ENCODE measurements at regions not wholly inside any gene's neighbourhood (a gene's known extent, or its start where the extent isn't known, plus 50 kb on each side); places are given as distances from the start of the nearest gene placed in this dataset.
"Not testable (repeated sequence)": the region's sequence is repeated elsewhere in the genome, so short reads cannot be mapped to it uniquely, and the experiment has no call there.

DNA sequence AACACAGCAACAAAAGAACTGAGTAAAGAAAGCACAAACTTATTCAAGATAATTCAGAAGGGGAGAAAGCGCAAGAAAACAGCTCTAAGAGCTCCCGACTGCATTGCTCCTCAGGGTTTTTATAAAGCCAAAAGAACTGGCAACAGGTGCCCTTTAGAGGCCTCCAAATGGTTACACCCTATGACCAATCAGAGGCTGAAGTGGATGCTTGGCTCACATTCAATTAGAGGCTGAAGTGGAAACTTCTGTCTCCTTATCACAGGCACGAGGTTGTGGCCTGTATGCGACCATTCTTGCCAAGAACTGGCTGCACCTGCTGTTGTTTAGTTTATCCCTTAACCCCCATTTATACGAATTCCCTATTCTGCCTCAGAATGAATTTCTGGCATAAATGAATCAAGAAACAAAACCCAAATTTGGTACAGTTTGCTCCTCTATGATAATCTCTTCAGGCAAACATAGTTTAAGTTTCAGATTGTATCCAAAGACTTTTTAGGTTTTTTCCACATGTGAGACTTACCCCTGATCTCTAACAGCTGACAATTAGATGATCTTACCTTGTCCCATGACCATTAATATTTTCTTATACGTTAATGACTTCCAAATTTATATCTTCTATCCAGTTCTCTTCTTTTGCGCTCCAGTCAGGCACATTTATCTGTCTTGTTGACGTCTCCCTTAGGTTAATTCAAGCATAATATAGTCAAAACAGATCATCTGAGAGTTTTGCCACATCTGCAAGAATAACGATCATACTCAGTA, 504.8 kb downstream of the NXPH1 start:
- no peak for DNase-seq

DNA sequence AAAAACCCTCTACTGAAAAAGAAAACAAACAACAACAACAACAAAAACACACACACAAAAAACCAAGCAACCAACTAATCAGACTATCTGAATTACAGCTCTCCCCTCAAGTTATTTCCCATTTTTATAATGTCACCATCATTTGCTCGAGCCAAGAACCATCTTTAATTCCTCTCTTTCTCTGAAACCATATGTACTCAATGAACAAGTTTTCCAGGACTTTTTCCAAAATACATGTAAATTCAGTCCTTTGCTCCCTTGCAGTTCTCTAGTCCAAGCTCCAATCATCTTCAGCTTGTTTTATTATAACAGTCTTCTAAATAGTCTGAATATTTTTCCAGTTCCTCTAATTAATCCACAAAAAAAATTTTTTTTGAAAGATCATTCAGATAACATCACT, 506.0 kb downstream of the NXPH1 start:
- DNase-seq, result no peak

DNA sequence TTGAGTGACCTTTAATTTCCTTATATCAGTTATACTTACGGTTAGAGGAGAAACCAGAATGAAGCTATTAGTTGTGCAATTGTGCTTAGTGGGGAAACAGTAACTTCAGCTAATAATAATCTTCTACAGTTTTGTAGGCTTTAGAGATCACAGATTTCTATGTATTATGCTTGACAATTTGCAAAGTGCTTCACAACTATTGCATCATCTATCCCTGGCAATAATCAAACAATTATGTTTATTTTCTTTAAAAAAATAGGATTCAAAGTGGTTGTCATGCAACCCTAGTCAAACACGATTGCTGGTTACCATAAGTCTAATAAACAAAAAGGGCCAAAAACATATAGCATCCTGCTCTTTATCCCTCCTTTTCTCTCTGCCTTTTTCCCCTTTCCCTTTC, 530.3 kb downstream of the NXPH1 start:
- no peak for DNase-seq

DNA sequence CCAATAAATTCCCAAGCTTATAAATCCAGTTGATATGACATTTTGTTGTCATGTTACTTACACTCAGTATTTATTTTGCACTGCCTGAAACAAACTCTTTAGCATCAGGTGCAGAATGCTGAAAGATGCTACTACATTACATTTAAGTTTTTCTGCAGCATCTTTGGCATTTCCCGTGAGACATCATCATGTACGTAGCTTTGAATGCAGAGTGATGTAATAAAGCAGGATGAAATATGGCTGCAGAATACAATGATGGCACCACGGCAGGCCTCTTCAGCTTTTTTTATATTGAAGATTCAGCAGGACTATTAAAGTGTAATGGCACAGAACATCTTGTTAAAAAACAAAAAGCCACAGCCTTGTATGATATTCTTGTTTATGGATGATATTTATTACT, 531.8 kb downstream of the NXPH1 start:
- no peak for DNase-seq

DNA sequence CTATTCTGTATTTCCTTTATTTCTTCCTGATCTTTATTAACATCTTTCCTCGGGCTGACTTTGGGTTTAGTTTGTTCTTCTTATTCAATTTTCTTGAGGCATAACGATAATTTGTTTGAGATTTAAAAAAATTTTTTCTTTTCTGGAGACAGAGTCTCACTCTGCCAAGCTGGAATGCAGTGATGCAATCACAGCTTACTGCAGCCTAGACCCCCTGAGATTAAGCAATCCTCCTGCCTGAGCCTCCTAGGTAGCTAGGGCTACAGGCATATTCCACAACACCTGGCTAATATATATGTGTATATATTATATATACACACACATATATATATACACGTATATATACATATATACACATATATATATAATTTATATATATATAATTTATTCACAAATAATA, 540.2 kb downstream of the NXPH1 start:
- no peak for DNase-seq

DNA sequence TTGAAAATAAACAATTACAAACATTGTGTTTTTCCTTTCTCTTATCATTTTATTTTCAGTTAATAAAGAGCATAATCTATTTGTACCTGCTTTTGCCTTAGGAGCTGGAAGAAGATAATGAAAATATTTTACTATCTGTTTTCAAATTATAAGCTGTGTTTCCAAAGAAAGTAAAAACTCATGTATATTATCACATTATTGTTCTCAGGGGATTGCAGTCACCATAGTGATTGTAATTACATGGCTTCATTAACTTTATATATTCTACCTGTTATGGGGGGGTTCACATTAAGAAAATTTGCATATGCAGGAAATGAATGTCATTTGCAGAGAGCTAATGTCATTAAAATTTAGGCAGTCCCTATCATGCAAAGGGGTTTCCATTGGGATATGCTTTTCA, 542.3 kb downstream of the NXPH1 start:
- no peak for DNase-seq

DNA sequence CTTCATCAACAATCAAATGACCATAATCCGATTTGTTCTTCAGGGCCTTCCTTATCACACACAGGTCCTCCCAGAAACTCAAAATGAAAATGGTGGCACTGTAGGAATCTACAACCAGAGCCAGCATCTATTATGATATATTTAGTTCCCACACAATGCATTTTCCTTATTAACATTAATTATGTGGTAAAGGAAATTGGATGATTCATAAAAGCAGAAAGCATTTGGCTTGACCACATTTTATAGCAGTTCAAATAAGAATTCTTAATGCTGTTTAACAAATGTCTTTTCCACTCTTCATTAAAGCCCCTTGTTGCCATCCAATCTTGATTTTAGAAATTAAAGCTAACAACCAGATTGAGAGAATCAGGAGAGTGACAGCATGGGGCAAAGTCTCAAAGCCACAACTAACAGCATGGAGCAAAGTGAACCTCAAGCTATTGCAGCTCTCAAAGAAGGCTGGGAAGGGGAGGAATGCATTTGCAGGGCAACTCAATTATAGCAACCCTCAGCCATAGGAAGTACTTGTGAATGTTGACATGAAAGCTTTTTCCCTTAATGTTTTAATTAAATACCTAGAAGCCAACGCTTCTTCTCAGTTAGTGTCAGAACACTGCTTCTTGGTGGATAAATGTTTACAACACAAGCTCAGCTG, 549.1 kb downstream of the NXPH1 start:
- no peak for DNase-seq

DNA sequence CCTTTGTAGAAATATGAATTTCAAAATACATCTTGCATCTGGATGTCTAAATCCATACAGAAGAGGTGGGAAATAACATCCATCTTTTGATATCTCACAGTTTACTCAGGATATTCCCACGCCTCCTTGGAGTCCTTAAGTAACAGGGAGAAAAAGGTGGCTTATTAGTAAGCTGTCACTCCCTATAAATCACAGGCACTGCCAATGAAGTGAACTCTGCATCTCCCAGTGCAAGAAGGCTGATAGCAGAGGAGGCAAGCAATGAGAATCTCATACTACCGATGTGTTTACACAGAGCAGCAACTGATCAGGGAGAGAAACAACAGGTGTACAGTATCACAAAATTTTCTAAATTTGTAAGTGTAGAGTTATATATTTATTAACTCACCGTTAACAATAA, 551.8 kb downstream of the NXPH1 start:
- DNase-seq, result no peak

DNA sequence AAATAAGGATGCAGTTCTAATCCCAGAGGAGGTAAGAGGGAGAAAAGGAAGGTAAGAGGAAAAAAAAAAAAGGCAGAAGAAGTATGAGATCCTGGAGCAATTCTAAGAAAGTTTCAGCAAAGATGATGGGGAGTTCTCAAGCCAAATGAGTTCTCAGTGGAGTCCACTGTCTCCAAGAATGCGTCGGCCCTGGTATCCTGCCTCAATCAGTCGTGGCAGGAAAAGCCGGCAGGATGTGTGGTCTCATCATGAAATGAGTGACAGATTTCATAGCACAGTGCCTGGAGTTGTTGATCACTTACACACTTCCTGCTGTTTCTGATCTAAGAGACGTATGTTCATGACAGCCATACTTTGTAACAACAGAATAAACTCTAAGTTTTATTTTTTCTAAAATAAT, 554.9 kb downstream of the NXPH1 start:
- no peak for DNase-seq

DNA sequence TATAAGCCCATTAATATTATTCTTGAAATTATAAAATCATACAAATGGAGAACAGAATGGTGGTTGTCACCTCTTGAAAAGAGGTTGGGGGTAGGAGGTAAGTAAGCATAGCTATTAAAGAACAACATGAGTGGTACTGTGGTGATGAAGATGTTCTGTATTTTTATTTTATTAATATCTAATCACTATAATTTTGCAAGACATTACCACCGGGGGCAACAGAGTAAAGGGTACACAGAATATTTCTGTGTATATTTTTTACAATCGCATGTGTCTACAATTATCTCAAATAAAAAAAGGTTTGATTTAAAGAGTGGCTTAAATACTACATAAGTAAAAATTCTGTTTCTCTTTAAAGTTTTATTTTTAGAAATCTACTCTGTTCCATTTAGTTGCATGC, 557.8 kb downstream of the NXPH1 start:
- DNase-seq, result no peak

DNA sequence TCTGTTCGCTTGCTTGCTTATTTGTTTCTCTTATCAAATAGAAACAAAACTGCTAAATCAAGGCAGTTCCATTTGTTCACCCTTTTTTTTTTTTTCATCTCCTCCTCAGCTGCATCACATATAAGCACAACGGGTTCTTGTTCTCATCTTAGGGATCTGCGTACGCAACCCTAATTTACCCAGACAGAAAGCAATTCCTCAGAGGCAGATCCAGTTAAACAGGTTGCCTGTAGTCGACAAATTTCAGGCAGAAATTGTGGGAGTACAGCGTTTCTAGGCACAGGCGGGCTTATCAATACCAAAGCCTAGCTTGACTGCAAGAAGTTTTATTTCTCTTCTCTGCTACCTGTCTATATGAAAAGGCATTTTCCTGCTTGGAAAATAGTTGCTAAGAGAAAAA, 565.4 kb downstream of the NXPH1 start:
- no peak for DNase-seq

DNA sequence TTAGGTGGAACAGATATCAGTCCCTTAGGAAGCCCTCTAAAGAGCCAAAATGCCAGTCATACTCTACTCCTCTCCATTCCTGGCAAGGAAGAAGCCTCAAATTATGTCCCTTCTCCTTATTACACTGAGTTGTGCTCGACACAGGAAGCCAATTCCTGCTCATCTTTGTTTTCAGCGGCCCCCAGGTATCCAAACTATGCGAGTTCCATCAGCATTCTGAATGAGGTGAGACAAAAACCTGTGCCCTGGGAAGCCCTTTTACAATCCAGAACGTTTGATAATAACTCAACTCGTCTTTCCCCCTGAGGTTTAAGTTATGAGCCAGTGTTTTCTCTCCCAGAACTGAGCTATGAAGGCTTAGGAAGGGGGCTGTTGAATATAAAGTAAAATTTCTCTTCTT, 580.5 kb downstream of the NXPH1 start:
- DNase-seq, result no peak

DNA sequence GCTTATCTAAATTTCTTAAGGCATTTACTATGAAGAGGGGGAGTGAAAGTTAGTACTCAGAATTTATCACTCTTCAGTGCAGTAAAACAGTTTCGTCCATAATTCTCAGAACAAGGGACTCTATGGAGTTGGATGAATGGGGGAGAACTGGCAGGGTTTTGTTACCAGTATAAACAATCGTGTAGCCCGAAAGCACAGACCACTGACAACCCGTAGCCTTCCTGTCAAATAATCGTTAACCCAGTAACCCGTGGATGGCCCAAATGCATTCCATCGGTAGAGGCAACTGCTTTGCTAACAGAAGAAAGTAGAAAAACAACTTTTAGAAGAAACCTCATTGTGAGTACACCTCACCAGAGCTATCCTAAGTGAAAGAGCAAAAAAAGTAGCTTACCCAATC, 583.9 kb downstream of the NXPH1 start:
- no peak for DNase-seq

DNA sequence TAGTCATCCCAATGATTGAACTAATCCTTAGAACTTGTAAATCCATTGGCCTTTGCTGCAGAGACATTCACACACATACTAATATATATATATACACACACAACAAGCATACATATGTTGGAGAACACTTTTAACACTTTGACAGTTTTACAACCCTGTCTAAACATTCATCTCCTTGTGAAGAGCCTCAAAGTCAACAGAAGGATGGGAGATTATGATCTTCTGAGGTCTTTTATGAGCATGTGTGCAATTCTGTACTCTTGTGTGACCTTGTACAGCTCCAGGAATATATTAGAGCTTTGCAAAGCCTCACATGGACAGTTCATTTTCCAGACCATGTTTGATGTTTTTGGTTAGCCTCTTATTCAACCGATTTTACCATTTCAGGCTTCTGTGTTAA, 589.0 kb downstream of the NXPH1 start:
- DNase-seq, result no peak

DNA sequence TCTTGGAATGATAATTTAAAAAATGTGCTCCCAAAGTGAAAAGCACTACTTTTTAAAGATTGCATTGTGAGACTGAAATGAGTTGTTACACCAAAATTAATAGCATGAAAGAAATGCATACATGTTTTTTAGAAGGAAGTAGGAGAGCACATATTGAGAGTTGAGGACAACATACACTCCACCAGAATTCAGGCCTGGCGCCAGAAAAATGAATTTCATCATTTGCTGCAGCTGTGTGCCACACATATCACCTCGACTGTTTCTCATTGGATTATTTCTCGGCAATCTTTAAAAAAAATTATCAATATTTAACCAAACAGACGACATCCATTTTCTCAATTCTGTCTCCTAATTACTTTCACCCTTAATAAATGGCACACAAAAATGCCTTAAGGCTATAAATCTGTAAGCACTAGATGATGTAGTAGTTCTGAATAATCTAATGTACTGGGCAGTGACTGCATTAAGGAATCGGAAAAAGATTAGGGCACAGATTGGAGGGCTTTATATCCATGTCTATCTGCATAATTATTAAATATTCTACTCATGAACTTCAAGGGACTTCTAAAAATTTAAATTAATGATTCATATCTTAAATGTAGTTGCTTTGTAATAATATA, 590.4 kb downstream of the NXPH1 start:
- no peak for DNase-seq

DNA sequence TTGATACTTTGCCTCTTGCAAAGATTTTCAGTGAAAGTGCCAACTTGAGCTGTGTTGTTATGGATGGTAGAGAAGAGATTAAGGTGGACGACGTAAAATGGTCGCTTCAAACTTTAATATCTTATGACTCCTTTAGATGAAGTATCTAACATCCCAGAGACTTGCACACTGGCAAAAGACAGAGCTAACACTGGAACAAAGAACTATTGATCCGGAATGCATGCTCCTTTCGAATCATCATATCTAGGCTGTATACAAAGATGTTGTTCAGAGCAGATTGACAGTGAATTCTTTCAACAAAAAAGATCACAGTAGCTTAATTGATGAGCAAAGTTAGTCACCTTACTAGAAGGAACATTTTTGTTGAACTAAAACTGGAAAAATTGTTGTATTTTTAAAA, 592.7 kb downstream of the NXPH1 start:
- no peak for DNase-seq

DNA sequence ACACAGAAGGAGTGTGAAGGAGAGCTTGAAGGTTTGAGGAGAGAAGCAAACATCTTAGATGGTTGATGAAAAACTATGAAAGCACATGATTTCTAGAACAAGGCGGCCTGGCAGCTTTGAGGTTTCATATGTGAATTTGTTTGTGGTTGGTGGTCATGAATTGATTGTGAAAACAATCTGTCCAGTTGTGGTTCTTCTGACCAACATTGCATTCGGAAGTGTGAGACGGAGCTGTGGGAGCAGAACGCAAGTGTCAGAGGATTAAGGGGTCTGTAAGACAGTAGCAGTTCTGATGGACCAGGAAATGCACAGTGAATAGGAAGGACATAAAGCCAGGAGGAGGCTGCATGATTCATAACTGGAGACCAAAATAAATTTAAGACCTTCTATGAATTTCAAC, 594.6 kb downstream of the NXPH1 start:
- DNase-seq, result no peak

DNA sequence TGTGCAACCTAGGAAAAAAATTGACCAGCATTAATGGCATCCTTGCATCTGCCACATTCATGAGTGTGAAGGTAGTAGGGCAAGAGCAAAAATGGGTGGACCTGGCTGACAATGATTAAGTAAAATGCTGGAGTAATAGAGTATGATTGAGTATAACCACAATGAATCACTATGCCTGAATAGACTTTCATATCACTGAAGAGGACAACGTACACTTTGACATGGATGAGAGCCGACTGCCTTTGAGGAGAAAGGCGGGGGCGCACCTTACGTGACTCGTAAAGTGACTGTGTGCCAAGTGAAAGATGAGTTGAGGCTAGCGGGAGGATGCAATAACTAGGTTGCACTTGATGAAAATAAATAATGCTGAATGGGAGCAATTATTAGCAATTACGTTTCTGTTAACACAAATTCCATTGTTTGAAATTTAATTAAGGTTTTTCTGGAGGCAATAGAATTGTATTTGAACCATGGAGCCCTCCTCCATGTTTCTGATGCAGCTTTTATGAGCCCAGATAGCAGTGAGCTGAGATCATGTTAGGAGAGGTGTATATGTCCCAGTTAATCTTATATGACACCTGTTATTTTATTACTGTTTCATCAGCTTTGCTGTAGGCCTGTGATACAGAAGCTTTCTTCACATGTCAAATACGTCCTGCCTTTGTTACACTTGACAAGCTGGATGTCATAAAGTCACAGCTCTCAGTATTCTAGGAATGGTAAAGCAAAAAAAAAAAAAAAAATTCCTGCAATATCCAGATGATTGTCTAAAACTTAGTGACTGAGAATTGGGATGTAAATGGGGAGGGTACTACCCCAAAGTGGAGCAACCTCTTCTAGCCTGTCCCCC, 596.5 kb downstream of the NXPH1 start:
- no peak for DNase-seq

DNA sequence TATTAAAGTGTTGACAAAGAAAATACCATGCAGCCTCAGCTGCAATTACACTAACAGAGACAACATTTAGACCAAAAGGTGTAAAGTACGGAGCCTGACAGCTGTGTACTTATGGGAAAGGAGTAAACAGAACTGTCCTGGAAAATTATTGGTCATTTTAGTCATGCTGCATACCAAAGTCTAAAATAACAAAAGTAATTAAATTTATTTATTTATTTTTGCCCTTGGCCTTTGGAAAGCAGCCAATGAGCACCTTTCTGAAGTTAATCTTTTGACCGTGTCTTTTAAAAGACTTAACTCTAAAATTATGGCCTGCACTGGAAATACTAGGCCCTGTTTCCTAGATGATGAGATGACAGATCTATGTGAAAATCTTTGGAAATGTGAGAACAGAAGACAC, 597.6 kb downstream of the NXPH1 start:
- no peak for DNase-seq

DNA sequence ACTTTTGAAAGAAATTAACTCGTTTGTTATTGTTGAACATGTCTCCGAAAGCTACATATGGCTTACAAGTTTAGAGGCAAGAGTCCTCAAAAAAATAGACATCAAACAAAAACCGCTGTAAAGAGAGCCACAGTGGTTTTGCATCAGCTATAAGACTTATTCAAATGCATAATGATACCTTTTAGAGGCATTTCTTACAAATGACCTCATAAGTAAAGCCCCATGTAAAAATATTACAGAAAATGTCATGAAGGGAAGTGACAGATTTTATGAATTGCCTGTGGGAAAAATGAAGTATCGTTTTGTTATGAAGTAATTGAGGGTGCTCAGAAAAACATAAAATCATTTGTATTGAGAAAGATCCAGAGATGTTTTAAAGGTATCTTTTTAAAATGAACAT, 598.0 kb downstream of the NXPH1 start:
- no peak for DNase-seq

DNA sequence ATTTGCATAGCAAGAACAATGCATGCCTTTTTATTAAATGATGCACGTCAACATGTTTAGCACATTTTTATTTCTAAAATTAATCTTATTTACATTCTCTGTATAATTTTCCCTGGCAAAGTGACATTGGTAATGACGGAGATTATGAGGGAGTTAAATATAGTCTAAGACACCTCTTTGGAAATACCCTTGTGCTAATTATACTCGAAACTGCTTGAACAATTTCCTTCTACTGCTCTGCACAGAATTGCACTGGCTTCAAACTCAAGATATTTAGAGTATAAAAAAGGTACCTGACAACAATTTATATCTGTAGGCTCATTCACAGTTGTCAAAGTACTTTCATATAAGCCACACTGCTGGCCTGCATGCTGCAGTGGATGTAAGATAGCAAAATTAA, 602.7 kb downstream of the NXPH1 start:
- no peak for DNase-seq

DNA sequence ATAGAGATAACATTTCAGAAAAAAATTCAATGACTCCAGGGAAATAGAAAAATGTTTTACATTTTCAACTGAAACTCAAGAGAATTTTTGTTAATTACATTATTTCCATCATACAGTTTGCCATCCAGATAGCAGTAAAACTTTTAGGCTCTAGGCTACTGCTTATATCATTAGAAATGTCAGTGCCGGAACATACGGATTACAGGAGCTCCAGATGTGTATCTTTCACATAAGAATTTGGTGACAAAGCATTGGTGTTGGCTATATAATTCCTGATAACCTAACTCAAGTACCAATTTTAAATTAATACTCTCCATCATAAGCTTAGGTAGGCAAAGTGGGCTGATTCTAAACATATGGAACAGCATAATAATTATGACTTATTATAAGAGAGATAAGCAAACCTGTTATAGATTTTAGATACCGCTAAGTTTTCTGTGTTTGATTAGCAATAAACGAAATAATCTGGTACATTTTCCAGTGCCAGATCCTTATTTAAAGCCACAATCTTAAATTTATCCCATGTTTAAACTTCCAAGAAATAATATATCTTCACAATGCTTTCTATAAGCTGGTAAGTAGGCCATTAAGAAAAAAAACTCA, 637.9 kb downstream of the NXPH1 start:
- no peak for DNase-seq

DNA sequence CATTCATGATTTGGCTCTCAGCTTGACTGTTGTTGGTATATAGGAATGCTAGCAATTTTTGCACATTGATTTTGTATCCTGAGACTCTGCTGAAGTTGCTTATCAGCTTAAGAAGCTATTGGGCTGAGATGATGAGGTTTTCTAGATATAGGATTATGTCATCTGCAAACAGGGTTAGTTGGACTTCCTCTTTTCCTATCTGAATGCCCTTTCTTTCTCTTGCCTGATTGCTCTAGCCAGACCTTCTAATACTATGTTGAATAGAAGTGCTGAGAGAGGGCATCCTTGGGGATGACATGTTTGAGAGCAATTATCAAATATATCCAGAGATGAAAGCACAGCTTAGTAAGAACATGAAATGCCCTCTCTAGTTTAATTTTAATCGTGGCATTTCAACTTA, 642.4 kb downstream of the NXPH1 start:
- not testable (repeated sequence) for DNase-seq

Measured in stimulated activated CD4-positive, alpha-beta T cell treated with anti-CD3 and anti-CD28 coated beads, Interleukin-12 subunit alpha, Interleukin-12 subunit beta, amount 100 ng/mL, for 4 hours (primary cell).